HEK293 (cell line): ENCODE measurements at regions not wholly inside any gene's neighbourhood (a gene's known extent, or its start where the extent isn't known, plus 50 kb on each side); places are given as distances from the start of the nearest gene placed in this dataset.

Source experiments
- CTCF ChIA-PET: fragments of 350-600 bp; formaldehyde crosslinking; extraction: SDS; loops from one replicate; lab custom pipeline; 2021; ENCODE audit warnings: antibody characterized with exemption; lab: Yijun Ruan, JAX
- POLR2A ChIA-PET: fragments of 300-600 bp; formaldehyde crosslinking; extraction: SDS; loops from one replicate; lab custom pipeline; 2020; ENCODE audit warnings: antibody characterized with exemption, inconsistent platforms; lab: Yijun Ruan, JAX
- H3K27ac ChIP-seq: fragments of 200-500 bp; sonication (Bioruptor generic); 2 replicates; pipeline ENCODE4 v1.5.1; 2014; ENCODE audit warnings: low read depth, low read length, control low read depth, inconsistent platforms; ENCODE audit errors: extremely low read depth
- H3K36me3 ChIP-seq, 2 experiments: fragments of 200-500 bp in 1 of 2; sonication (Bioruptor generic) in 1 of 2; 1 replicate in 1 of 2; 2 replicates in 1 of 2; pipeline ENCODE4 v1.5.1; 2014 to 2017; ENCODE audit warnings: inconsistent platforms in 2 of 2, low read length in 2 of 2; ENCODE audit not compliant: control insufficient read depth in 2 of 2, insufficient read depth in 1 of 2
- H3K4me1 ChIP-seq: fragments of 200-500 bp; sonication (Bioruptor generic); 2 replicates; pipeline ENCODE4 v1.5.1; 2014; ENCODE audit warnings: mild to moderate bottlenecking, low read length, inconsistent platforms; ENCODE audit not compliant: control insufficient read depth, insufficient read depth
- H3K4me3 ChIP-seq: 2 replicates; pipeline ENCODE4 v1.5.1; 2011; ENCODE audit warnings: low read depth, mild to moderate bottlenecking, control low read depth, low read length, moderate library complexity
- H3K9me3 ChIP-seq: fragments of 200-500 bp; sonication (Bioruptor generic); 2 replicates; pipeline ENCODE4 v1.5.1; 2014; ENCODE audit warnings: low read depth, low read length, inconsistent platforms; ENCODE audit not compliant: control insufficient read depth, insufficient read depth
- REPIN1 ChIP-seq: fragments of 450-650 bp; formaldehyde crosslinking; IDR thresholded peaks from 2 replicates; pipeline ENCODE4 v1.5.1; 2017; ENCODE audit warnings: missing biosample characterization, missing genetic modification characterization, low read depth
- ZNF521 ChIP-seq: fragments of 450-650 bp; formaldehyde crosslinking; IDR thresholded peaks from 2 replicates; pipeline ENCODE4 v1.5.1; 2017; ENCODE audit warnings: missing biosample characterization, mild to moderate bottlenecking, missing genetic modification characterization
- ZNF561 ChIP-seq: fragments of 450-650 bp; IDR thresholded peaks from 2 replicates; pipeline ENCODE4 v1.5.1; 2018; ENCODE audit warnings: missing biosample characterization, missing genetic modification characterization, borderline replicate concordance
- ZNF664 ChIP-seq: fragments of 450-650 bp; formaldehyde crosslinking; IDR thresholded peaks from 2 replicates; pipeline ENCODE4 v1.5.1; 2016; ENCODE audit warnings: missing biosample characterization, missing genetic modification characterization
- ZNF837 ChIP-seq: fragments of 450-650 bp; formaldehyde crosslinking; IDR thresholded peaks from 2 replicates; pipeline ENCODE4 v1.5.1; 2016; ENCODE audit warnings: missing biosample characterization, missing genetic modification characterization
- TF ChIP-seq, protein P1 (sequence below): fragments of 450-650 bp; formaldehyde crosslinking; IDR thresholded peaks from 2 replicates; pipeline ENCODE4 v1.5.1; 2017; ENCODE audit warnings: missing biosample characterization, missing genetic modification characterization
- TF ChIP-seq, protein P2 (sequence below): fragments of 450-650 bp; formaldehyde crosslinking; optimal IDR thresholded peaks from 2 replicates; pipeline ENCODE3; 2016; ENCODE audit warnings: missing biosample characterization, mild to moderate bottlenecking, missing genetic modification characterization
- TF ChIP-seq, protein P3 (sequence below): fragments of 450-650 bp; formaldehyde crosslinking; IDR thresholded peaks from 2 replicates; pipeline ENCODE4 v1.5.1; 2017; ENCODE audit warnings: missing biosample characterization, missing genetic modification characterization
- TF ChIP-seq, protein P4 (sequence below): fragments of 450-650 bp; formaldehyde crosslinking; IDR thresholded peaks from 2 replicates; pipeline ENCODE4 v1.5.1; 2016; ENCODE audit warnings: missing biosample characterization, missing genetic modification characterization
- TF ChIP-seq, protein P5 (sequence below): fragments of 450-650 bp; formaldehyde crosslinking; IDR thresholded peaks from 2 replicates; pipeline ENCODE4 v1.5.1; 2016; ENCODE audit warnings: missing biosample characterization, missing genetic modification characterization
- TF ChIP-seq, protein P6 (sequence below): fragments of 450-650 bp; formaldehyde crosslinking; IDR thresholded peaks from 2 replicates; pipeline ENCODE4 v1.5.1; 2016; ENCODE audit warnings: missing biosample characterization, missing genetic modification characterization

DNA sequence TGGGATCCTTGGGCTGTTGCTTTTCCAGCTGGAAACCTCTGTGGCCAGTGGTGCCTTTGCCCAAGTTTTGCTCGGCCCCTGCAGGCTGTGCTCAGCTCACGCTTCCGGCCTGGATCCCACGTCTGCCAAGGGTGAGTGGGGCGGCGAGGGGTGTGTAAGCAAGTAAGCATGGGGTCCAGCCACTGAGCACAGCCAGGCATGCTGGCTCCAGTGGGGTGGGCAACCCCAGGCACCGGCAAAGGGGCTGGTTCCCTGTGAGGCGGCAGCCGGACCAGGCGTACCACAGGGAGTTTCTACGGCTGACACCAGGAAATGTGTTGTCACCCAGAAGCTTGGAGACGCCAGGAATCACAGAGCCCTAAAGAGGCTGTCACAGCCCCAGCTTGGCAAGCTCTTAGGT, 393.4 kb upstream of the CCDC196 start:
- Histone ChIP-seq H3K4me1 (no peaks in the 10 kb centered on the region), H3K9me3 (no peaks in the 10 kb centered on the region), H3K36me3 (no peaks in the 10 kb centered on the region), H3K4me3 (no peak overlapping the region), H3K27ac (no peak overlapping the region)
- ChIA-PET POLR2A (no interaction called here), CTCF (interaction anchor here (0.7 to 2.6 kb wide), 3 partner anchors 21 to 152 kb away, joined by 3 to 9 read pairs (median 3); no protein-coding TSS in a partner anchor)
- TF ChIP-seq ZNF521 (tag by site-specific recombination), result no peak
- TF ChIP-seq, protein P1, sequence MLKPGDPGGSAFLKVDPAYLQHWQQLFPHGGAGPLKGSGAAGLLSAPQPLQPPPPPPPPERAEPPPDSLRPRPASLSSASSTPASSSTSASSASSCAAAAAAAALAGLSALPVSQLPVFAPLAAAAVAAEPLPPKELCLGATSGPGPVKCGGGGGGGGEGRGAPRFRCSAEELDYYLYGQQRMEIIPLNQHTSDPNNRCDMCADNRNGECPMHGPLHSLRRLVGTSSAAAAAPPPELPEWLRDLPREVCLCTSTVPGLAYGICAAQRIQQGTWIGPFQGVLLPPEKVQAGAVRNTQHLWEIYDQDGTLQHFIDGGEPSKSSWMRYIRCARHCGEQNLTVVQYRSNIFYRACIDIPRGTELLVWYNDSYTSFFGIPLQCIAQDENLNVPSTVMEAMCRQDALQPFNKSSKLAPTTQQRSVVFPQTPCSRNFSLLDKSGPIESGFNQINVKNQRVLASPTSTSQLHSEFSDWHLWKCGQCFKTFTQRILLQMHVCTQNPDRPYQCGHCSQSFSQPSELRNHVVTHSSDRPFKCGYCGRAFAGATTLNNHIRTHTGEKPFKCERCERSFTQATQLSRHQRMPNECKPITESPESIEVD (tag by site-specific recombination), result no peak
- TF ChIP-seq, protein P2, sequence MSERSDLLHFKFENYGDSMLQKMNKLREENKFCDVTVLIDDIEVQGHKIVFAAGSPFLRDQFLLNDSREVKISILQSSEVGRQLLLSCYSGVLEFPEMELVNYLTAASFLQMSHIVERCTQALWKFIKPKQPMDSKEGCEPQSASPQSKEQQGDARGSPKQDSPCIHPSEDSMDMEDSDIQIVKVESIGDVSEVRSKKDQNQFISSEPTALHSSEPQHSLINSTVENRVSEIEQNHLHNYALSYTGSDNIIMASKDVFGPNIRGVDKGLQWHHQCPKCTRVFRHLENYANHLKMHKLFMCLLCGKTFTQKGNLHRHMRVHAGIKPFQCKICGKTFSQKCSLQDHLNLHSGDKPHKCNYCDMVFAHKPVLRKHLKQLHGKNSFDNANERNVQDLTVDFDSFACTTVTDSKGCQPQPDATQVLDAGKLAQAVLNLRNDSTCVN (tag by site-specific recombination), result no peak
- TF ChIP-seq, protein P3, sequence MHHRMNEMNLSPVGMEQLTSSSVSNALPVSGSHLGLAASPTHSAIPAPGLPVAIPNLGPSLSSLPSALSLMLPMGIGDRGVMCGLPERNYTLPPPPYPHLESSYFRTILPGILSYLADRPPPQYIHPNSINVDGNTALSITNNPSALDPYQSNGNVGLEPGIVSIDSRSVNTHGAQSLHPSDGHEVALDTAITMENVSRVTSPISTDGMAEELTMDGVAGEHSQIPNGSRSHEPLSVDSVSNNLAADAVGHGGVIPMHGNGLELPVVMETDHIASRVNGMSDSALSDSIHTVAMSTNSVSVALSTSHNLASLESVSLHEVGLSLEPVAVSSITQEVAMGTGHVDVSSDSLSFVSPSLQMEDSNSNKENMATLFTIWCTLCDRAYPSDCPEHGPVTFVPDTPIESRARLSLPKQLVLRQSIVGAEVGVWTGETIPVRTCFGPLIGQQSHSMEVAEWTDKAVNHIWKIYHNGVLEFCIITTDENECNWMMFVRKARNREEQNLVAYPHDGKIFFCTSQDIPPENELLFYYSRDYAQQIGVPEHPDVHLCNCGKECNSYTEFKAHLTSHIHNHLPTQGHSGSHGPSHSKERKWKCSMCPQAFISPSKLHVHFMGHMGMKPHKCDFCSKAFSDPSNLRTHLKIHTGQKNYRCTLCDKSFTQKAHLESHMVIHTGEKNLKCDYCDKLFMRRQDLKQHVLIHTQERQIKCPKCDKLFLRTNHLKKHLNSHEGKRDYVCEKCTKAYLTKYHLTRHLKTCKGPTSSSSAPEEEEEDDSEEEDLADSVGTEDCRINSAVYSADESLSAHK (tag by site-specific recombination), result no peak

DNA sequence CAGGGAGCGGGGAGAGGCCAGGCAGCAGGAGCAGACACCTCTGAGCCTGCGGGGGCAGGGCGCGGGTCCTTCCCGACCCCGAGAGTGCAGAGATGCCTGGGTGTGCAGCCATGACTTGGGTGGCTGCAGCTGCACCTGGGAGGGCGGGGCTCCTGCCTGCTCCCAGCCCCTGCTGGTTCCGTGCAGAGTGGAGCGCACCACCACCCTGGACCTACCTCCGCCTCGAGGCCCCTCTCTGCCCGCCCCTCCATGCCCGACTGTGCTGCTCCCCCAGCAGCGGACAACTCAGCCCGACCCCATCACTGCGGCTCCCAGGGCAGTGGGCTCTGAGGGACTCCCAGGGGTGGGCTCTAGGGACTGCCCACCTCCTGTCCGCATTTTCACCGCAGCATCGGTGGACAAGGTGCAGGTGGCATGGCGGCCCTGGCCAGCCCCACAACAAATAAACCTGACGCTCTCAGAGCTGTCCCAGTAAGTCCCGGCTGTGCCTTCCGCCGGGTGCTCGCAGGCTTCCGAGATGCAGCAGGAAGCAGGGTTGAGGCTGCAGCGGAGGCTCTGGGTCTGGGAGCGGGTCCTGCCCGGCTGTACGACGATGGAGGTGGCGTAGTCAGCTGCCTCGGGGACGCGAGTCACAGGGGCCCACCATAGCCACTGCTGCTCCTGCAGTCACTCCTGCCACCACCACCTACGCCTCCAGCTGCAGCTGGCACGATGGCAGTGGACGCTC, 392.0 kb upstream of the CCDC196 start:
- CTCF ChIA-PET, result no interaction called here
- TF ChIP-seq REPIN1, result no peak
- TF ChIP-seq, all 188 proteins: peak for 0
- POLR2A ChIA-PET, result no interaction called here
- Histone ChIP-seq H3K9me3 (no peaks in the 10 kb centered on the region), H3K36me3 (no peaks in the 10 kb centered on the region), H3K4me3 (no peak overlapping the region), H3K4me1 (no peaks in the 10 kb centered on the region), H3K27ac (no peak overlapping the region)

DNA sequence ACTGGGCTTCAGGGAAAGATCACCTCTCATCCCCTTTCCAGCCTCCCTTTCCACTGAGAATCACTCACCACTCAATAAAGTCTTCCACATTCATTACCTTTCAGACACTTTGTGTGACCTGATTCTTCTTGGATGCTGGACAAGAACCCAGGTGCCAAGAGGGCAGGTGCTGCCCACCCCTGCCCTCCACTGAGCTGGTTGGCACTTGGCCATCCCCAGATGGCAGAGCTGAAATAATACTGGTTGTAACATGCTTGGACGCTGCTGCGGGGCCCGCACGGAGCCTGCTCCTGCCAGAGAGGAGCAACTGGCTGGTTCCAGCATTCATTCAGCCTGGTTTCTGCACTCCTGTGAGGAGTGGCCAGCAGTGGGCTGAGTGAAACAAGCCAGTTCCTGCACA, 386.7 kb upstream of the CCDC196 start:
- TF ChIP-seq, protein P4, sequence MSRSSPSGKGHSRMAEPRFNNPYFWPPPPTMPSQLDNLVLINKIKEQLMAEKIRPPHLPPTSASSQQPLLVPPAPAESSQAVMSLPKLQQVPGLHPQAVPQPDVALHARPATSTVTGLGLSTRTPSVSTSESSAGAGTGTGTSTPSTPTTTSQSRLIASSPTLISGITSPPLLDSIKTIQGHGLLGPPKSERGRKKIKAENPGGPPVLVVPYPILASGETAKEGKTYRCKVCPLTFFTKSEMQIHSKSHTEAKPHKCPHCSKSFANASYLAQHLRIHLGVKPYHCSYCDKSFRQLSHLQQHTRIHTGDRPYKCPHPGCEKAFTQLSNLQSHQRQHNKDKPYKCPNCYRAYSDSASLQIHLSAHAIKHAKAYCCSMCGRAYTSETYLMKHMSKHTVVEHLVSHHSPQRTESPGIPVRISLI (tag by site-specific recombination), result no peak
- no peak for TF ChIP-seq ZNF664 (tag by site-specific recombination)
- TF ChIP-seq, all 188 proteins: peak for 0
- no peaks in the 10 kb centered on the region for H3K36me3 ChIP-seq
- no peaks in the 10 kb centered on the region for H3K9me3 ChIP-seq
- no peak overlapping the region for H3K27ac ChIP-seq
- CTCF ChIA-PET, result no interaction called here
- POLR2A ChIA-PET, result no interaction called here
- no peaks in the 10 kb centered on the region for H3K4me1 ChIP-seq
- H3K4me3 ChIP-seq, result no peak overlapping the region

DNA sequence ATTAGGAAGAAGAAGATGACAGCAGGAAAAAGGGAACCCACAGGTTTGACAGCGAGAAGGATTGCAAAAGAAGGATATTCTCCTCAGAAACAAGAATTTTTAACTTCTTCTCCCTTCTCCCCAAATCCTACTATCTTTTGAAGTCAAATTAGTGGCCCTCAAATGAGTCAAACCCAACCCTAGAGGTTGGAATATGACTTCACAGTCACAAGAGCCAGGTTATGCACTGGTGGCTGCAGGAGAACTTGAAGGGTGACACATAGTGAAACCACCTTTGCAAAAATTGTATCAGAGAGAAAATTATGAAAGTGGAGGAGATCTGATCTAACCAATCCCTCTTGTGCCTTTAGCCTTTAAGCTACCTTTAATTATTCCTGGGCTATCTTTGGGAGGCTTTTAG, 386.2 kb upstream of the CCDC196 start:
- H3K36me3 ChIP-seq, result no peaks in the 10 kb centered on the region
- H3K9me3 ChIP-seq, result no peaks in the 10 kb centered on the region
- H3K4me1 ChIP-seq, result no peaks in the 10 kb centered on the region
- ChIA-PET POLR2A (no interaction called here), CTCF (no interaction called here)
- no peak overlapping the region for H3K27ac ChIP-seq
- no peak overlapping the region for H3K4me3 ChIP-seq
- no peak for TF ChIP-seq ZNF561 (tag by site-specific recombination)
- TF ChIP-seq, protein P5, sequence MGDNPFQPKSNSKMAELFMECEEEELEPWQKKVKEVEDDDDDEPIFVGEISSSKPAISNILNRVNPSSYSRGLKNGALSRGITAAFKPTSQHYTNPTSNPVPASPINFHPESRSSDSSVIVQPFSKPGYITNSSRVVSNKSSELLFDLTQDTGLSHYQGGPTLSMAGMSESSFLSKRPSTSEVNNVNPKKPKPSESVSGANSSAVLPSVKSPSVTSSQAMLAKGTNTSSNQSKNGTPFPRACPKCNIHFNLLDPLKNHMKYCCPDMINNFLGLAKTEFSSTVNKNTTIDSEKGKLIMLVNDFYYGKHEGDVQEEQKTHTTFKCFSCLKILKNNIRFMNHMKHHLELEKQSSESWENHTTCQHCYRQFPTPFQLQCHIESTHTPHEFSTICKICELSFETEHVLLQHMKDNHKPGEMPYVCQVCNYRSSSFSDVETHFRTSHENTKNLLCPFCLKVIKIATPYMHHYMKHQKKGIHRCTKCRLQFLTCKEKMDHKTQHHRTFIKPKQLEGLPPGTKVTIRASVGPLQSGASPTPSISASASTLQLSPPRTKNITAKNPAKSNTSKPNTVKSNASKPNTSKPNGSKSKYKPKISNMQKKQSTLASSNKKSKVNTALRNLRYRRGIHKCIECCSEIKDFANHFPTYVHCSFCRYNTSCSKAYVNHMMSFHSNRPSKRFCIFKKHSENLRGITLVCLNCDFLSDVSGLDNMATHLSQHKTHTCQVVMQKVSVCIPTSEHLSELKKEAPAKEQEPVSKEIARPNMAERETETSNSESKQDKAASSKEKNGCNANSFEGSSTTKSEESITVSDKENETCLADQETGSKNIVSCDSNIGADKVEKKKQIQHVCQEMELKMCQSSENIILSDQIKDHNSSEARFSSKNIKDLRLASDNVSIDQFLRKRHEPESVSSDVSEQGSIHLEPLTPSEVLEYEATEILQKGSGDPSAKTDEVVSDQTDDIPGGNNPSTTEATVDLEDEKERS (tag by site-specific recombination), result no peak
- TF ChIP-seq, protein P6, sequence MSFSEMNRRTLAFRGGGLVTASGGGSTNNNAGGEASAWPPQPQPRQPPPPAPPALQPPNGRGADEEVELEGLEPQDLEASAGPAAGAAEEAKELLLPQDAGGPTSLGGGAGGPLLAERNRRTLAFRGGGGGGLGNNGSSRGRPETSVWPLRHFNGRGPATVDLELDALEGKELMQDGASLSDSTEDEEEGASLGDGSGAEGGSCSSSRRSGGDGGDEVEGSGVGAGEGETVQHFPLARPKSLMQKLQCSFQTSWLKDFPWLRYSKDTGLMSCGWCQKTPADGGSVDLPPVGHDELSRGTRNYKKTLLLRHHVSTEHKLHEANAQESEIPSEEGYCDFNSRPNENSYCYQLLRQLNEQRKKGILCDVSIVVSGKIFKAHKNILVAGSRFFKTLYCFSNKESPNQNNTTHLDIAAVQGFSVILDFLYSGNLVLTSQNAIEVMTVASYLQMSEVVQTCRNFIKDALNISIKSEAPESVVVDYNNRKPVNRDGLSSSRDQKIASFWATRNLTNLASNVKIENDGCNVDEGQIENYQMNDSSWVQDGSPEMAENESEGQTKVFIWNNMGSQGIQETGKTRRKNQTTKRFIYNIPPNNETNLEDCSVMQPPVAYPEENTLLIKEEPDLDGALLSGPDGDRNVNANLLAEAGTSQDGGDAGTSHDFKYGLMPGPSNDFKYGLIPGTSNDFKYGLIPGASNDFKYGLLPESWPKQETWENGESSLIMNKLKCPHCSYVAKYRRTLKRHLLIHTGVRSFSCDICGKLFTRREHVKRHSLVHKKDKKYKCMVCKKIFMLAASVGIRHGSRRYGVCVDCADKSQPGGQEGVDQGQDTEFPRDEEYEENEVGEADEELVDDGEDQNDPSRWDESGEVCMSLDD, result no peak
- no peak for TF ChIP-seq ZNF837 (tag by site-specific recombination)
